ENCODE measurements at regions not wholly inside any gene's neighbourhood (a gene's known extent, or its start where the extent isn't known, plus 50 kb on each side); places are given as distances from the start of the nearest gene placed in this dataset.
"Not testable (repeated sequence)": the region's sequence is repeated elsewhere in the genome, so short reads cannot be mapped to it uniquely, and the experiment has no call there.

DNA sequence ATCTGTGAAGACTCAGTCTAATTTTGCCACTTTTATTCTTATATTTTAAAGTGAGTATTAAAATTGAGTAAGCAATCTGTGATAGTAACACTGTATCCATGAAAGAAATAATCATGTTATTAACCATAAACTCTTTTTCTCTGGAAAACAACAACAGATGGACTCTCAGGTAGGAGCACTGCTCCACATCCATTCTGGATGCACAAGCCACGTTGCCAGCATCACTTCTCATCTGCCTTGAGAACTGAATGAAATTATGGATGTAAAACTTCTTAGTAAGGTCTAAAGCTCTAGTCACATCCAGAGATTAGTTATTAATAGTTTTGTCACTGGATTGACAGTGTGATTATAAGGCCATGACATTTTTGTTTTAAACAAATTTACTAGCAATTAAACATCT is 489.1 kb upstream of the SYT1 start:
- Mint-ChIP-seq H3K4me3 (no peak overlapping the region), H3K4me1 (no peaks in the 10 kb centered on the region), H3K27me3 (no peaks in the 10 kb centered on the region), H3K9me3 (peaks cover 18% of the 10 kb centered on the region), H3K27ac (no peak overlapping the region), H3K36me3 (ENCODE audit: low read depth) (no peaks in the 10 kb centered on the region)
- DNase-seq, result no peak
- intact Hi-C loops (cut with micrococcal nuclease), result no loop called here

DNA sequence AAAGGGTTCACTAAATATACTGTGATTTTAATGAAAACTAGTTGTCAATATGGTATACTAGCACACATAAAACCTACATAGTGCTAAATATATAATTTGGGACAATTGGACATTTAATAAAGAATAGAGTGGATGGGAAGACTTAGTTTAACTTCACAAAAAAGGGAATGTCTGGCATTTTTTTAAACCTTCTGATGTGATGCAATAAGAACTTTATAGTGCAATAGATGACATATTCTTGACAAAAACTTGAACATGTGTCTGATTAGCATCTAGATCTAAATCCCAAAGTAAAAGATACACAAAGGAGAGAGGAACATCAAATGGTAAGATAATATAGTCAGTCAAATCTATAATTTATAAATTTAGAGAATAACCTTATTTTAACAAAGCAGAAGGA is 488.3 kb upstream of the SYT1 start:
- intact Hi-C loops (cut with micrococcal nuclease), result no loop called here
- H3K9me3 Mint-ChIP-seq, result peaks cover 15% of the 10 kb centered on the region
- H3K4me1 Mint-ChIP-seq, result no peaks in the 10 kb centered on the region
- H3K27ac Mint-ChIP-seq, result no peak overlapping the region
- no peak overlapping the region for H3K4me3 Mint-ChIP-seq
- DNase-seq, result no peak
- H3K27me3 Mint-ChIP-seq, result no peaks in the 10 kb centered on the region
- H3K36me3 Mint-ChIP-seq (ENCODE audit: low read depth), result no peaks in the 10 kb centered on the region

DNA sequence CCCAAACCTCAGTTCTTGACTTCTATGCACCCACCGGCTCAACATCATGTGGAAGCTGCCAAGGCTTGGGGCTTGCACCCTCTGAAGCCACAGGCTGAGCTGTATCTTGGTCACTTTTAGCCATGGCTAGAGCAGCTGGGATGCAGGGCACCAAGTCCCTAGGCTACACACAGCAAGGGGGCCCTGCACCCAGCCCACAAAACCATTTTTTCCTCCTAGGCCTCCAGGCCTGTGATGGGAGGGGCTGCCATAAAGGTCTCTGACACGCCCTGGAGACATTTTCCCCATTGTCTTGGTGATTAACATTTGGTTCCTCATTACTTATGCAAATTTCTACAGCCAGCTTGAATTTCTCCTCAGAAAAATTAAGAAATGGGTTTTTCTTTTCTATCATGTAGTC is 485.5 kb upstream of the SYT1 start:
- H3K27ac Mint-ChIP-seq; intact Hi-C loops (cut with micrococcal nuclease); H3K4me3 Mint-ChIP-seq; H3K4me1 Mint-ChIP-seq; H3K36me3 Mint-ChIP-seq (ENCODE audit: low read depth); H3K27me3 Mint-ChIP-seq; DNase-seq: not testable (repeated sequence)
- H3K9me3 Mint-ChIP-seq, result peaks cover 14% of the 10 kb centered on the region

DNA sequence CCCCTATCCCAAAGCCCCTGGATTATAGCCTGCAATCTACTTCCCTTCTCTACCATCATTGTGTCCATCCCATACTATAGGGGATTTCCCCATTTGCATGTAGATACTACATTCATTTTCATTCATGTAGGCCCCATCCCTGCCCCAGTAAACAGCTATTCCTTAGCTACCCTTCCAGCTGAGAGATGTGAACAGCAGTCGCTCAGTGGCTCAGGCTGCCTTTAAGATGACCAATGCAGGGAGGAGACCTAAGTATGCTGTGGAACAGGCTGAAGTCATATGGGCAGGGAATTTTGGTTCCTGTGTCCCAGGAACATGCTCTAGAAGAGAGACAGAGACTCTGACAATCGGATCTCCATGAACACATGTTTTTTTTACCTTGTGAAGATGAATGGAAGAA is 481.2 kb upstream of the SYT1 start:
- Mint-ChIP-seq H3K27ac (no peak overlapping the region), H3K9me3 (peaks cover 14% of the 10 kb centered on the region), H3K4me3 (no peak overlapping the region), H3K4me1 (no peaks in the 10 kb centered on the region), H3K36me3 (ENCODE audit: low read depth) (no peaks in the 10 kb centered on the region), H3K27me3 (no peaks in the 10 kb centered on the region)
- no peak for DNase-seq
- intact Hi-C loops (cut with micrococcal nuclease), result no loop called here

DNA sequence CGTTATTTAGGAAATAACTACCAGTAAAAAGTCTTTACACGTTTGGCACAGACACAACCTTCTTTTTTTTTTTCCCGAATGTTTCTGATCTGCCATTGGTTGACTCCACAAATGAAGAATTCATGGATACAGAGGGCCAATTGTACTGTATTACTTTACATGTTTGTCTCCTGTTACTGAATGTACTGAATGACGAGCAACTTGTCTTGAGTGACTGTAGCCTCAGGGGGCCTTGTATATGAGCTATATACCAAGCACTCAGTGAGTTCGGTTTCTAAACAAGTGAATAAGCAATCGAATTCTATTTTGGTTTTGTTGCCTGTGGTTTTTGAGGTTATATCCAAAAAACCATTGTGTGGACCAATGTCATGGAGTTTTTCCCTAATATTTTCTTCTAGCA is 480.0 kb upstream of the SYT1 start:
- Mint-ChIP-seq H3K27ac (no peak overlapping the region), H3K27me3 (no peaks in the 10 kb centered on the region), H3K36me3 (ENCODE audit: low read depth) (no peaks in the 10 kb centered on the region), H3K9me3 (peaks cover 7% of the 10 kb centered on the region), H3K4me3 (no peak overlapping the region), H3K4me1 (no peaks in the 10 kb centered on the region)
- intact Hi-C loops (cut with micrococcal nuclease), result no loop called here
- DNase-seq, result no peak

DNA sequence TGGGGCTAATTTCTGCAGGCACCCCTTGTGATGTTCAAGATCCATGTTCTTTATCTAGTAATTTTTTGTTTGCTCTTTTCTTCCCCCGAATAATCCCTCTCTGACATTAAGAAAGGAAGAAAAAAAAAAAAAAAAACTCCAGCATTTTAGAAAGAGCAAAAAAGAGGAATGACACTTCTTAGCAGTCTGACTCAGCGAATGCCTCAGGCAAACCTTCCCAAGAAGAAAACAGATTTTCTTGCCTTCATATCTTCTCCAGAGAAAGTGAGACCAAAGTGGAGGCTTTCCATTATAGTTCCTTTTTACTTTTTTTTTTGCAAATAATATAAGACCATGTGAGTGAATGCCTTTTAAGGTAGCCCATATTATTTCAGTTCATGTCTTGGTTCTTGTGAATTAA is 479.0 kb upstream of the SYT1 start:
- no peaks in the 10 kb centered on the region for H3K9me3 Mint-ChIP-seq
- H3K4me1 Mint-ChIP-seq, result no peaks in the 10 kb centered on the region
- no peak overlapping the region for H3K27ac Mint-ChIP-seq
- intact Hi-C loops (cut with micrococcal nuclease), result no loop called here
- H3K4me3 Mint-ChIP-seq, result no peak overlapping the region
- H3K36me3 Mint-ChIP-seq (ENCODE audit: low read depth), result no peaks in the 10 kb centered on the region
- no peak for DNase-seq
- no peaks in the 10 kb centered on the region for H3K27me3 Mint-ChIP-seq

DNA sequence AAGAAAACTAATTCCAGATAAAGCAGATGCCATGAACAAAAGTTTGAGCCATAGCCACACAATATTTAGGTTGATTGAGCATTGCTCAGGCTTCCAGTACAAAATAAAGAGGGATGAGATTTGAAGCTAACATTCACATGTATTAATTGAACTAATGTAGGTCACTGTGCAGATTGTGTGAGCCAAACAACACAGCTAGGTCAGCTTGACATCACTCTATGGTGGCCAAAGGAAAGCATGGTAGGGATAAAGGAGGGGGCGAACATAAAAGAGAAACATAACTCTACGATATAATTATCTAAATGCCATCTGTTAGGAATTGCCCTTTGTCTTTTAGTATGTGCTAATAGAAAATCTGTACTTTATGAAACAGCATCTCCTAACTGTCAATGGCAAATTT is 477.7 kb upstream of the SYT1 start:
- no peak overlapping the region for H3K27ac Mint-ChIP-seq
- no peaks in the 10 kb centered on the region for H3K9me3 Mint-ChIP-seq
- DNase-seq, result no peak
- no peaks in the 10 kb centered on the region for H3K4me1 Mint-ChIP-seq
- H3K27me3 Mint-ChIP-seq, result no peaks in the 10 kb centered on the region
- H3K36me3 Mint-ChIP-seq (ENCODE audit: low read depth), result no peaks in the 10 kb centered on the region
- H3K4me3 Mint-ChIP-seq, result no peak overlapping the region
- intact Hi-C loops (cut with micrococcal nuclease), result no loop called here

DNA sequence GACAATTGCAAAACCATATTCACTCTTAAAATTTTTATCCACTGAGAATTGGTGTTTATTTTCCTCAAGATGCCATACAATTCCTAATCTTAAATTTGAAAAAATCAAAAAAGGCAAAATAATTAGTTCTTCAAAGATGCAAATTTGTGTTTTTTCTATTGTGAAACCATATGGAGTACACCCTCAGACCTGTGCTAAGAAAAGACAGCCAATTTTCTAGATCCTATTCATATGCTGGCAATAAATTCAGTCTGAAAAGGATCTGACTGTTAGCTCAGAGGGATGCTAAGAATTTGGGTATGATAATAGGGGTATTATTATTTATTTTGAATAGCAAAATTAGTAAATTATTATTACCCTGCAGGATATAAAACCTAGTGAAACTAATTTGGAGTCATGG is 476.9 kb upstream of the SYT1 start:
- intact Hi-C loops (cut with micrococcal nuclease), result no loop called here
- no peak overlapping the region for H3K4me3 Mint-ChIP-seq
- H3K27me3 Mint-ChIP-seq, result no peaks in the 10 kb centered on the region
- no peak overlapping the region for H3K27ac Mint-ChIP-seq
- no peaks in the 10 kb centered on the region for H3K4me1 Mint-ChIP-seq
- H3K9me3 Mint-ChIP-seq, result no peaks in the 10 kb centered on the region
- no peak for DNase-seq
- H3K36me3 Mint-ChIP-seq (ENCODE audit: low read depth), result no peaks in the 10 kb centered on the region

DNA sequence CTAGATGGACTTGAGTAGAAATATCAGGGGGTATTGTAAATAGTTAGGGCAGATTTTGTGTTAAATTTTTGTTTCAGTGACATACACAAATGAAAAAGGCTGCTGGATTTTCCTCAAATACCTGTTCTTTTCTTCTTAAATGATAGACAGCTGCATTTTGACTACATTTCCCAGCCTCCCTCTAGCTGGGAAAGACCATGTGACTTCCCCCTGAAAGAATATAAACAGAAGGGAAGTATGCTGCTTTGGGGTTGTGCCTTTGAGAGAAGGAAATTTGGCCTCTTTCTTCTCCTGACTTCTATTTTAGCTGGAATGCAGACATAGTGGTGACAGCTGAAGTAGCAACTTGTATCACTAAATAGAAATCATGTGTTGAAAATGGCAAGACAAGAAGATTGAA is 476.1 kb upstream of the SYT1 start:
- DNase-seq, result no peak
- no peaks in the 10 kb centered on the region for H3K36me3 Mint-ChIP-seq (ENCODE audit: low read depth)
- intact Hi-C loops (cut with micrococcal nuclease), result no loop called here
- no peak overlapping the region for H3K27ac Mint-ChIP-seq
- no peaks in the 10 kb centered on the region for H3K27me3 Mint-ChIP-seq
- no peaks in the 10 kb centered on the region for H3K4me1 Mint-ChIP-seq
- no peak overlapping the region for H3K4me3 Mint-ChIP-seq
- no peaks in the 10 kb centered on the region for H3K9me3 Mint-ChIP-seq

DNA sequence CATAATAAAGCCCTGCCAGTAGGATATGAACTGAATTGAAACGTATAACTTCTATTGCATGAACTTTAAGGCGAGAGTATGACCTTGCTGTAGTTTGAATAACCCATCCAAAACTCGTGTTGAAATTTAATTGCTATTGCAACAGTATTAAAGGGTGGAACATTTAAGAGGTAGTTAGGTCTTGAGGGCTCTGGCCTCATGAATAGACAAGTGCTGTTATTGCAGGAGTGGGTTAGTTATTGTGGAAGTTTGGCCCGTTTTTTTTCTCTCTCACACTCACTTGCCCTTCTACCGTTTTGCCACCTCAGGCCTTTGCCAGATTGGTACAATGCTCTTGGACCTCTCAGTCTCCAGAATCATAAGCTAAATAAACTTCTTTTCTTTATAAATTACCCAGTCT is 473.7 kb upstream of the SYT1 start:
- Mint-ChIP-seq H3K4me3 (no peak overlapping the region), H3K4me1 (no peaks in the 10 kb centered on the region)

DNA sequence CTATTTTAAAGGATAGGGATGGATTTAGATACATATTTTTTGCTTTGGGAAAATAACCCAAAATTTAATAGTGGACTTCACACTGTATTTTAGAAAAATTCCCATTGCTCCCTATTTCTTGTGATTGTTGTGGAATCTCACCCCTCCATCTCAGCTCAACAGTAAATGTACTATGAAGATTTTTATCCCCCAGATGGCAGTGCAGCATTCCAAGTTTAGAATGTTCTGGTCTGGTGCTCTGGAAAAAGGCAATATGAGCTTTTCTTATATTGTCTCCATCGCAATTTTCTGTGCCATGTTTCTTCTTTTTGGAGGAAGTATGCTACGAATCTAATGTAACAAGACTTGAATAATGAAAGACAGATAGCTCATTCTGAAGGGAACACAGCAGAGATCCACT is 471.7 kb upstream of the SYT1 start:
- no peaks in the 10 kb centered on the region for H3K4me1 Mint-ChIP-seq
- no peak for DNase-seq
- intact Hi-C loops (cut with micrococcal nuclease), result no loop called here
- H3K27ac Mint-ChIP-seq, result no peak overlapping the region
- no peaks in the 10 kb centered on the region for H3K9me3 Mint-ChIP-seq
- H3K27me3 Mint-ChIP-seq, result no peaks in the 10 kb centered on the region
- no peak overlapping the region for H3K4me3 Mint-ChIP-seq
- no peaks in the 10 kb centered on the region for H3K36me3 Mint-ChIP-seq (ENCODE audit: low read depth)

More for the DNA sequence above, 473.7 kb upstream of the SYT1 start:
- Mint-ChIP-seq H3K27ac (no peak overlapping the region), H3K27me3 (no peaks in the 10 kb centered on the region), H3K36me3 (ENCODE audit: low read depth) (no peaks in the 10 kb centered on the region), H3K9me3 (no peaks in the 10 kb centered on the region)
- DNase-seq, result no peak
- intact Hi-C loops (cut with micrococcal nuclease), result no loop called here

DNA sequence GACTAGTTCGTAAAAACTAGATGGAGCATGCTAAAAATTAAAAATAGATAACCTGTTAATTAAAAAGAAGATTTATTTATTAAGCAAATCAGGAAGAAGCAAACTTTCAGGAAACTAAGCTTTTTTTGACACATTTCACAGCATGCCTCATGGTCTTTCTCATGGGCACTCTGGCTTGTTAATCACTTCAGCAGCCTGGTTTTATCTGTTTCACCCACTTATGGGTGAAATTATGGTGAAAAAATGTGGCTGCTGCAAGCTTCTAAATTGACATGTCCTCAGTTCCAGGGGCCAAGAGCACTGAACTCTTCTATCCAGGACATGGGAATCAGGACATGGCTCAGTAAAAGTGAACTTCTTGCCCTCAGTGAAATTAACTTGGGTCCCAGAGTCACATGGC is 468.6 kb upstream of the SYT1 start:
- H3K4me3 Mint-ChIP-seq, result no peak overlapping the region
- no peak overlapping the region for H3K27ac Mint-ChIP-seq
- no peaks in the 10 kb centered on the region for H3K9me3 Mint-ChIP-seq
- H3K4me1 Mint-ChIP-seq, result no peaks in the 10 kb centered on the region
- intact Hi-C loops (cut with micrococcal nuclease), result no loop called here
- no peak for DNase-seq
- H3K36me3 Mint-ChIP-seq (ENCODE audit: low read depth), result no peaks in the 10 kb centered on the region
- H3K27me3 Mint-ChIP-seq, result no peaks in the 10 kb centered on the region

DNA sequence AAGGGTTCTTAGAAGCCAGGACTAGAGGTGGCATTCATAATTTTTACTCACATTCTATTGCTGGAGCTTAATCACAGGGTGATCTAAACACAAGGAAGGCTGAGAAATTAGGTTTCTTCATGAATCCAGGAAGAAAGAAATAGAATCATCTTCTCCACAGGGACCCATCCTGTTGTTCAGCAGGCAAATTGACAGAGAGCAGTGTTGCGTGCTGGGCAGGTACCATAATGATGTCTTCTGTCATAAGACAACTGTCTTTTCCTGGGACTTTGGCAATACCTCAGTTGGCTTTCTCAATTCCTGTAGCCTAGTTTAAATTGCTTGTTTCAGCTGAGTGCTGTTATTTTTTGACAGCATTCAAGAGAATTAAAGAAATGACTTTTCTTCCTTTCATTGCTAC is 468.0 kb upstream of the SYT1 start:
- DNase-seq, result no peak
- Mint-ChIP-seq H3K9me3 (no peaks in the 10 kb centered on the region), H3K36me3 (ENCODE audit: low read depth) (no peaks in the 10 kb centered on the region), H3K27ac (no peak overlapping the region), H3K4me3 (no peak overlapping the region), H3K27me3 (no peaks in the 10 kb centered on the region), H3K4me1 (no peaks in the 10 kb centered on the region)
- intact Hi-C loops (cut with micrococcal nuclease), result no loop called here

DNA sequence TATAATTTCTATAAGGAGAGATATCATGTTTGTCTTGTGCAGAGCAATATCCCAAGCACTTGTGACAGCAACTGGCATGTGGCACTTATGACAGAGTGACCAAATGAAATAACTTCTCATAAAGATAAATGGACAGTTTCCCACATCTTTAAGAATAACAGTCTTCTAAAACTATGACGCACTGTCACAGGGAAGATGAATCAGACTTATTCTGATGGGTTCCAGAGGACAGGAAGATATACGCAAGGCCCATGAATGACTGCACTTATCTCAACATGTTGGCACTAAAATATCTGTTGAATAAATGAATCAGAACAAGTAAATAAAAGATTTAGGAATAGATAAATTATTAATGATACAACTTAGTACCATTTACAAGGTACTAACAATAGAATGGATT is 465.8 kb upstream of the SYT1 start:
- Mint-ChIP-seq H3K4me1 (no peaks in the 10 kb centered on the region), H3K4me3 (no peak overlapping the region), H3K36me3 (ENCODE audit: low read depth) (no peaks in the 10 kb centered on the region), H3K9me3 (no peaks in the 10 kb centered on the region), H3K27me3 (no peaks in the 10 kb centered on the region), H3K27ac (no peak overlapping the region)
- intact Hi-C loops (cut with micrococcal nuclease), result no loop called here
- no peak for DNase-seq

DNA sequence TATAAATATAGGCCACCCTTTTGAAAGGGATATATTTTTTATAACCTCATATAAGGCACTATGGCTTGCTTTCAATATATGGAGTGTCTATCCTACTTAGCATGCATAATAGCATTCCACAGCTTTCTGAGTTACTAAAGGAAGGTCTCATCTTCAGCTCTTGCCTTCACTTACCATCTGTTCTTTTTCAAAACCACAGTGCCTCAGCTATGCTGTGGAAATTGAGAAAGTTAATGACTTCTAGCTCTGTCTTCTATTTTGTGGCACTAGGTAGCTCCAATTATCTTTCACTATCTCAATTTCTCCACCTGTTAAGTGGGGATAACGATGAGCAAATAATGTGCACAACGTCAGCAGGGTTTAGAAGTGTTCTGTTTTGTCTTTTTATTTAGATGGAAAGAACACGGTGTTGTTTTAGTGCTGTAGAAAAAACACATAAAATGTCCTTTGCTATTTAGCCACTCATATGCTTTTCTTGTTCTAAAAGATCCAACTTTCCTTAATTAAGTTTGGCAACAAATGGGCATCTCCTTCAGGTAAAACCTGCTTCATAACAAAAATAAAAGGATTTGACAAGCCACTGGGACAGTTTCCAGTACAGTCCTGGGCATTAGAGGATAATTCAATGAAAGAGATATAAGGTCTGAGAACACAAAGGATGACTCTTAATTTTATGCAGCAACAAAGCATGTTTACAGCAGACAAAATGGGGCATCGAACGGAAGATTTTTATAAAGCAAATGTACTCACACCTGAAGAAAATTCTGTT is 462.0 kb upstream of the SYT1 start:
- no peaks in the 10 kb centered on the region for H3K9me3 Mint-ChIP-seq
- H3K4me3 Mint-ChIP-seq, result no peak overlapping the region
- intact Hi-C loops (cut with micrococcal nuclease), result no loop called here
- no peaks in the 10 kb centered on the region for H3K36me3 Mint-ChIP-seq (ENCODE audit: low read depth)
- no peak for DNase-seq
- H3K27me3 Mint-ChIP-seq, result no peaks in the 10 kb centered on the region
- no peak overlapping the region for H3K27ac Mint-ChIP-seq
- H3K4me1 Mint-ChIP-seq, result no peaks in the 10 kb centered on the region

All from activated CD4-positive, alpha-beta T cell treated with anti-CD3 and anti-CD28 coated beads, Interleukin-2, amount 10 ng/mL, durations not matched to agents 24 days and 14 days (primary cell).